Activated T-helper 9 cell treated with anti-CD3 and anti-CD28 coated beads, Interleukin-2, amount 50 U/mL, for 16 hours (primary cell): ENCODE measurements at regions not wholly inside any gene's neighbourhood (a gene's known extent, or its start where the extent isn't known, plus 50 kb on each side); places are given as distances from the start of the nearest gene placed in this dataset.
A peak's percentile ranks its signal among the peaks of the same experiment; 100 is the strongest.
"Not testable (repeated sequence)": the region's sequence is repeated elsewhere in the genome, so short reads cannot be mapped to it uniquely, and the experiment has no call there.

Experiments used
- DNase-seq: peaks from one replicate; pipeline ENCODE4 v3.0.0-alpha.2; 2020; ENCODE audit warnings: low read depth

DNA sequence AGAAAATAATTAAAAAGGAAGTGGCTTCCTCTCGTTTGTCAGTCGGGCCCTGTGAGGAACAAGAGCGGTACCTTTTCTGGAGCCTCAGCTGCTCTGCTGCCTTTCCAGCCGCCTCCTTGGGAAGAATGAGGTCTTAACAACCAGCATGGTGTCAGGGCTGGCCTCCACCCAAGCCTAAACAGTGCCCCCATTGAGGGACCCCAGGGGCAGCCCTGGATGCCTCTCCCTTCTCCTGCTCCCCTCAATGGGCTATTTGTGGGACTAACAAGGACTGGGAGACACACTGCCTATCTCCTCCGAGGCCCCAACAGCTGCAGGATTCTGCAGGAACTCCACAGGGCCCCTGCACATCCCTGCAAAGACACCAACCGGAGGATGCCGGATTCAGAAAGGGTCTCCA lies 155.4 kb upstream of the MAP3K1 start:
- DNase-seq = no peak

DNA sequence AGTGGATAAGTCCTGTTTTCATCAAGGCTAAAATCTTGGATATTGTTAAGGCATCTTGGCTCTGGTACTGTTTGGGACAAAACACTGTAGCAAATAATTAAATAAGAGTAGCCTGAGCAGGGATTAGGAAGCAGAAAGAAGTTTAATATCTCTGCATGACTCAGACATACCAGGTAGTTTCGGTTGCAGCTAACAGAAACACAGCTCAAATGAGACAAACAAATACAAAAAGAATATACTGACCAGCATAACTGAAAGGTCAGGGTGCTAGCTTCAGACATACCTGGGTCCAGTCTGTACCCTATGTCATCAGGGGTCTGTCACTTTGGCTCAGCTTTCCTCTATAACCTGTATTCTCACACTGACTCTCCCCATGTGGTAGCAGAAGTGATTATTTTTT lies 156.4 kb upstream of the MAP3K1 start:
- DNase-seq = no peak

DNA sequence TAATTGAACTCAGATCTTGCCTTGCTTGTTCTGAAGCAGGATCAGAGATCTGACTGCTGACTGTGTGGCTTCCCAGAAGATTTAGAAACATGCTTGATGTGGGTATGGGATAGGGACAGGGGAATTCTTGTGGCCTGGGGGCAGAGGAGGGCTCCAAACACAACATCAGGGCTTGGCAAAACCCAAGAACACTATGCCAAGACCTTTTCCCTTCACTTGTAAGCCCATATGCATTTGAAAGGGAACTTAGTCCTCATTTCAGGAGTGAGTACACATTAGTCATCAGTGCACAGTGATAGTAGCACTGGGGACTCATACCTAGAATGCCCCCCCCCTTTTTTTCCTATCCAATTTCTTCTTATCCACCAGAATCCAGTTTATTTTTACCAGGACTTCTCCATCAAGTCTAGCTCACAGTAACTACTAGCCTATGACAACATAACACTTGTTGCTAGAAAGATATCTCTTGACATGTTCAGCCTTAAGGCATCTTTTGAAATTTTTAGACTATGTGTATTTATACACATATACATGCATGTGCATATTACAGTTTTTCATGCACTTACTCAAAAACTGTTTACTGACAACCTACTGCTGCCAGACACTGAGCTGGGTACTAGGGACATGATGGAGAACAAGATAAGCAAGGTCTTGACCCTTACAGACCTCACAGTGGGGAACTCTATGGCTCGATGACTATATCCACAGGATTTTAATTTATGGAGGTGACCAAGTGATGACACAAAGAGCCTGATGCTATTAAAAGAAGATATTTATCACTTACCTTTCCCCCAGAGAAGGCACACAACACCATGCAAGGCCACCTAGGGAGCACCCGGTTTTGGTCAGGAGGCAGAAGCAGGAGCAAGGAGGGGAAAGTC lies 158.3 kb upstream of the MAP3K1 start:
- no peak for DNase-seq

DNA sequence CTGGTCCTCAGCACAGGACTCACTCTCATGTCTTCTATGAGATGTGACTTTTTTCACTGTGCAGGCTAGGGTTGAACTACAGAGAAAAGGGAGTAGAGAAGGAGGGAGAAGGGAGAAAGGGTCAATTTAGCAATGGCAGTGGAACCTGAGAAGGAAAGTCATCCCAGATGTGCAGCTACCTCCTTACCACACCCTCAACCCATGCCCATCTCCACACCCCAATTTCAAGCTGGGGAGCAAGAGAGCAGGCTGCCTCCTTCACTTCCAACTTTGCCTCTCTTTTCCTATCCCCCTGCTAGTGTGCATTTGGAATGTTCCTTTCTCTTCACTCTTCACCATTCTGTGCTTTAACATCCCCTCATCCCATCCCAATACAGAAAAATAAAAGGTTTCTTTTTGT lies 163.5 kb upstream of the MAP3K1 start:
- DNase-seq = no peak

DNA sequence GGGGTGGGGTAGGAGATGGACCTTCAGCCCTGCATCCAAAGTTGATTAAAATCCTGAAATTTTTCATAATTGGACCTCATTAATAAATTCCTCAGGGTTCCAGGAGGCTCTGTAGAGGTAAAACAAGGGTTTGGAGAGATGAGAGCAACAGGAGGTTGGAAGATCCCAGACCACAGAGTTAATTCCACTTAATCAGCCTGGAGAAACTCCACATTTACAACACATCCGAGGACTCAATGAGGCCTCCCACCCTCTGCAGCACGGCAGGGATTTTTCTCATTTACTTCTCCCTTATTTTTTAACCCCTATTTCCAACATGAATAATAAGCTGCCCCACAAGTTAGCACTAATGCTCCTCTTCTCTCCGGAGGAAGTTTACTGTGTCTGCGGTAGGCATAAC lies 165.0 kb upstream of the MAP3K1 start:
- no peak for DNase-seq

DNA sequence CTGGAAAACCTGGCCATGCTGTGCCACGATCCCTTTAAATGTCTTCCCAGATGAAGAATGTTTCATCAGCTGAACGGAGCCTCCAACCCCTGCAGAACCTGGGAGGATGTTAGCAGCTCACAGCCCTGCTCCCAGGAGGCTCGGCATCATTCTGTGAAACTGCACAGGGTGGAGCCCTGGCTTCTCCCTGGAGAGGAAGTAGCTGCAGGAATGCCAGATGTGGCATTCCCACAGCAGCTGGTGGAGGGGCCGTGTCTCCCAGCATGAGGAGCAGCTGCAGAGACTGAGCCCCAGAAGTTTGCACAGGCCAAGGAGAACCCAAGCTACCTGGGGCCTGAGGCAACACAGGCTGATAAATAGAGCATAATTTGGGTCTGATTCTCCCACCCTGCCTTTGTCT lies 165.8 kb upstream of the MAP3K1 start:
- no peak for DNase-seq

DNA sequence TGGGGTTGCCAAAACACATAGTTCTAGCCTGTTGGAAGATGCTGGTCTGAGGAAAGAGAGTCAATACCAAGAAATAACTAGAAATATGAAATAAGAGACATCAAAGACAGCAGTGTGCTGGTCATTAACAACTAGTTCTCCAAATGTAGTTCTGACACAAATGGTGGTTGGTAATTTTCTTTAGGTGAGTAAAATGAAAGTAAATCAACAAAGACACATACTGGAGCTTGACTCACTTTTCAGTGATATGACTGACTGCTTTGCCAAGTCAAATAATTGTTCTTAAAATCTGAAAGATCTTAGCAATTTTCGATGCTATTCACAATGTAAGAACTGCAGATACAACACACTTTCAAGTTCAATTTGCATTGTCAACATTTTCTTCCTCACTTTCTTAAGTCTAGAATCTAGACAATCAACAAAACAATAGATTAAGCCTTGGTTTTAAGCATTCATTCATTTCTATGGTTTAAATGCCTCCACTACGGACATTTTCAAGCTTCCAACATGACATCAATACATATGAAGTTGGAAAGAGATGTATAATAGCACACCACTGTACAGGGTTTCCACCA lies 166.8 kb upstream of the MAP3K1 start:
- DNase-seq = no peak

DNA sequence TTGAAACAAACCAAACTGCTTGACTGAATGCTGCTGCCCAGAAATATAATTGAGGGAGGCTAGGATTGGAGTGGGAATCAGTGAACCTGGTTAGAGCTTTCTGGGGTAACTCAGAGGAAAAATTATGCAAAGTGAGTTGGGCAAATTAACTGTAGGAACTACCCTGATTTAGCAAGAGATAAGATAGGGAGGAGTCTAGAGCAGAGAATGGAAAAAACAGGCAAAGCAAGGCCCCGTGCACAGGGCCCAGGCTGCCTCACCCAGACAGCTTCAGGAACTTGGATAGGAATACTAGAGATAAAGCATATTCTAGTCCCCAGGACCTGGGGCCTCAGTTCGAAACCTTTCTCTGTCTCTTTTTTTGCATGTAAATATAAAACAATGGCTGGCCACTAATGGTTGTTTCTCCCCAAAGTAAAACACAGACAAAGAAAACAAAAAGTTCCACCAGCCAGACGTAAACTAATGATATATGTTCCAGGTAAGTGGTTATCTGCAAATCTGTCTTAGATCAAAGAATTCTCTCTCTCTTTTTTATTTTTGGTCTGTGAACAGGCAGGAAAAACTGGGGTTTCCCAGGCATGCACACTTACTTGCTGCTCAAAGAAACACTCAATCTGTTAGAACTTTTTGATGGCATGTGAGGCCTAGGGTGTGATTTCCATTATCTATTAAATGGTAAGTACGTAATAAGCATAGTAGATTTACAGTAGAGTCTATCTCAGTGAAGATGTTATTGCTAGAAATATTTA lies 168.1 kb upstream of the MAP3K1 start:
- no peak for DNase-seq

DNA sequence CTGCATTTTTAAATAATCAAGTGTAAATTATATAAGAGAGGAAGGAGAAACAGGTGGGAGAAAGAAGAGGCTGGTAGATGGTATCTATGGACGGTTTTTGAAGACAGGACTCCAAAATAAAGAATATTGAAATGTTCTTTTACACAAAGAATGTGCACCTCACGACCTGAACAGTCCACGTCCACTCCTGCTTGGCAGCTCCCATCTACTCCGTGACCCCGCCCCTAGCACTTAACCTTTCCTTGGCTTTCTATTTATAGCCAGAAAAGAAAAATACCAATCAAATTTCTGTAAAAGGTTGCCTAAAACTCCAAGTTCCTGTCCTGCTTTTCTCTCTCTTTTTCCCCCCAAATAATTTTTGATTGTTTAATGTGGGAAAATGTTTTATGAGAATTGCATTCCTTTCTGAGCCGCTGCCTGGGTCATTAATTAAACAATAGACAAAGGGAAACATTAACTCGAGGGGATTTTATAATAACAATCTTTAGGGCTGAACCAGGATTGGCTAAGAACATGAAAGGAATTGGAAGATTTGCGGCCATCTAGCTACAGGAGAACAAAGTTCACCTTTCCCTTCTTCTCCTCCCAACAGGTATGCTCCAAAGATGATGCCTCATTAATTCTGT lies 173.6 kb upstream of the MAP3K1 start:
- no peak for DNase-seq

DNA sequence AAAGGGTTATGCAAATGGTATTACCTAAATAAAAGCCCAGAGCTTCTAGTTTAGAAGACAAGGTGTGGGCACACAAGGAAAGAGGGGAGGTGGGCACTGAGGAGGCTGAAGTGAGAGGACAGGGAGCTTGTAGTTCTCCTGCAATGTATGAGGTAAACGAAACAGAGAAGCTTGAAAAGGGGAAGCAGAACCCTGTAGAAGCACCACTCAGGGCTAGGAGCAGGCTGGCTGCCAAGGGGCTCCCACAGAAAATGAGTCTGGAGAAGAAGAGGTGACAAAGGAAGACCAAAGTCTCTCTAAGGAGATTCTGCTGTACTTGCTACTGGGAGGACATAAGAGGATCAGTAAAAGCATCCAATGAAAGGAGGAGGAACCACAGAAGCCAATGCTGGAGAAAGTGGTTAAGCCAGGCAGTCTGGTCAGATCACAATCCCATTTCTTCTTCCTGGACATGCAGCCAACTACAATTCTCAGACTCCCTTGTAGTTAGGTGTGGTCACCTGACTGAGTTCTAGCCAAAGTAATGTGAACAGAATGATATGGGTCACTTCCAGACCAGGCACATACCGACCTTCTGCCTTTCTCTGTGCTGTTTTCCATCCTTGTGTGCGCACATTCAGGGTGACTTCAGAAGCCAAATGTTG lies 174.5 kb upstream of the MAP3K1 start:
- DNase-seq = no peak

DNA sequence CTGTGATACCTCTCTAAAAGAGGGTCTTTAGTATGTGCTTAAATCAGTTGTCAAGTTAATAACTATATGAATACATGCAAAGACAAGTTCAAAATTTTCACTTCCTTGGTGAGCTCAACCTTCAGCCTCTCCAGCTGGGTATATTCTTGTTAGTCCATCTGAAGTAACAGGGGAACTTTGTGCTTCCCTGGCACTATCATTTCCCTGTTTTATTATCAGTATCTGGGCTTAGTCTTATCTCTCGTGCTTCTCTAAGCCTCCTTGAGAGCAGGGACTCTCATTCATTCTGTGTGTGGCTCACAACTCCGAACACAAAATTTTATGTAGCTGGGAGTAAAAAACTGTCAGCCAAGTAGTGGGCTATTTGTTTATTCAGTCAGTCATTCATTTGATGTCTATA lies 175.9 kb upstream of the MAP3K1 start:
- no peak for DNase-seq

DNA sequence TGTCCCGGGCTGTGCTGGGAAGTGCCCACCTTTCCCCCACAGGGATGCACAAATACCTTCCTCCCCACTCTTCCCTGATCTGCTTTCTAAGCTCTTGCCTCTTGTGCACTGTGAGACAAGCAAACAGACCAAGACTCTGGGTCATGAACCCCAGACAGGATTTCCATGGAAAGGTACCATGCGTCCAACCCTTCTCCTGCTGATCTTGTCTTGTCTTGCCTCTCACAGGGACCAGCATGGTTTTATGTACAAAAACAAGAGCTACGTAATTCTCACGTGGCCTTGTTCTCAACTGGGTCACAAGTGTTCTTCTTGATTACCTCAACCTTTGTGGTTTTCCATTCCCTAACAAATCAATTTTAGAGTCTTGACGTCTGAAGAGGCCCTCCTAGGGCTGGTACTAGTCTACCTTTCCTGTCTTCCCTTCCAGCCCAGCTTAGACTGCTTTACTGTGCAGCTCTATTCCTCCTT lies 176.5 kb upstream of the MAP3K1 start:
- peak; percentile 1 for DNase-seq

DNA sequence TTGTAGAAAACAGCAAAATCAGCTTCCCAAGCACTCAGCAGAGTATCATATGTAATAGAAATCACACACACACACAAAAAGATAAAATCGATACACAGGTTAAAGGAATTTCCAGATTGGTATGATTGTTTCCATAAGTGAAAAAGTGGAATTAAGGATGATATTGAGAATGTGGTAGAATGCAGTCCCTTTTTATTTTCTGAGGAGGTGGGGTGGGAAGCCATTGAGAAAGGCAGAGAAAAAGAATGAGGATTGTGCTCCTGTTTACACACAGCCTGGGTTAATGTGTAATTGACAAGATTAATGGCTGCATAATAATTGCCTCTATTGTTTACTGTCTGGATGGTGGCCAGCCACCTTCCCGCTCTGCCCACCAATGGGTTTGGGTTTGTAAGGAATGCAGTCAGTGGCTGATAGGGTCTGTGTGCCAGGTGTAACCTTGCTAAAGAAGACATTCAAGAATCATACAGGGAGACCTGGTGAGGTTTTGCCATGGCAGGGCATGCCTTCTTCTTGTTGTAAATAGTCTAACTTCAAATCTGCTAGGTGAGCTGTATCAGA lies 177.2 kb upstream of the MAP3K1 start:
- DNase-seq = no peak

DNA sequence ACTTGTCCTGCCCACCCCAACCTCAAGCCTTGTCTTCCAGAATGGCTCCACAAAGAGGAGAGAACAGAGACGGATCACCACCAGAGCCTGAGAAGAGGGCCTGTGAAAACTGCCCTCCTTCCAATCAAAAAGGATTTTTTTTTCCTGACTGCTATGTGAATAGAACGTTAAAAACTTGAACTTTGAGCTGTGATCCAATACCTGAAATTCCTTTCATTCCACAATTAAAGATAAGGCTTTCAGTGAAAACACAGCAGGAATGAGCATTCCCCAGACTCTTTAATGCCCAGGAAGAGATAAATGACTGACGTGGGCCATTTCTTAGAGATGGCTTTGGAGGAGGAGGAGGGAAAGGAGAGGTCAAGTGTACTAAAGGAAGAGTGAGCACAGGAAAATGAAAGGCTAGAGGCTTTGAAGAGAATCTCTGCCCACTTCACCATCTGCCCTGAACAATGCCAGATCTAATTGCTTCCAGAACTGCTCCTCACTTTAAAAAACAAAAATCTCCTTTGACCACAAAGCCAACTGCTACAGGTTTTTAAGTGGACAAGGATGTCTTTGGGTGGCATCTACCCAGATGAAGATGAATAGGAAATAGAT lies 177.9 kb upstream of the MAP3K1 start:
- no peak for DNase-seq

DNA sequence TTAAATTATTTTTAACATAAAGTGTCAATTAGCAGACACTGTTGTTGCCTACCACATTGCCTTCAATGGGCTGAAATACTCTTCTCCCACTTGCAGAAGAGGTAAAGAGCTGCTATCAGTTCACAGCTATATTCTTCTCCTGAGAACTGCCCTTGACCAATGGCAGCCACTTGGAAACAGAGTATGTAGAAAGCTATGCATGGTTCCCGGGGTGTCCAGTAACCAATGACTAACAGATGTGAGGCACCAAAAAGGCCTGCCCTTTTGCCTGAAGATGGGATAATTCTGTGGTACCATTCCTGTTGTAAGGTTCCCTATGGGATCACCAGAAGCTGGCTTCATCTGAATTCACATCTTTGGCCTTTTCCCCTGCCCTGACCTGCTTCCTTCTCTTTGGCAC lies 181.4 kb upstream of the MAP3K1 start:
- no peak for DNase-seq

DNA sequence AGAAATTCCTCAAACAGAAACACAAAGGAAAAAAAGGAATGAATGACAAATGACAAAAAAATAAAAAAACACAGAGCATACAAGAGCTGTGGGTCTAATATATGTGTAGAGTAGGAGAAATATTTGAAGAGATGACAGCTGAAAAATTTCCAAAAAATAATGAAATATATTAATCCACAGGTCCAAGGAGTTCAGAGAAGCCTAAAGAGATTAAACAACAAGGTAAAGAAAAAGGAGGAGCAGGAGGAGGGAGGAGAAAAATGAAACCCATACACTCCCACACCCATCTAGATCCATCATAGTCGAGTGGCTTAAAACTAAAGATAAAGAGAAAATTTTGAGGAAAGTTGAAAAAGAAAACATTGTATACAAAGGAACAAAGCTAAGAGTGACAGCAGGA lies 182.4 kb upstream of the MAP3K1 start:
- no peak for DNase-seq

DNA sequence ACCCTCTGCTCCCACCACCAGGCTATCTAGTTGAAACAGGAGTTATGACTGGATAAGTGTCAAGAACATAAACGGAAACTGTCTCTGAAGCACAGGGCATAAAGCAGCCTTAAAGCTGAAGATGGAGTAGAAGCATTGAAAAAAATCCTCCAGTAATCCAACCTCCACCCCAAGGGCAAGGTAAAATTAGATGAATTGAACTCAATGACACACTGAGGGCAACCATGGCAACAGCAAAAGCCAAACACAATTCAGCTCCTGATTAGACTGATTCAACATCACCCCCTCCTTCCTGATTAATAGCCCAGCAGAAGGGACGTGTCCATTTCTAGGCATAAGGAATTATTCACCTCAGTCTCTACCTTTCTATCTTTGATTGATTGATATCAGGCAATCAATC lies 183.2 kb upstream of the MAP3K1 start:
- no peak for DNase-seq

DNA sequence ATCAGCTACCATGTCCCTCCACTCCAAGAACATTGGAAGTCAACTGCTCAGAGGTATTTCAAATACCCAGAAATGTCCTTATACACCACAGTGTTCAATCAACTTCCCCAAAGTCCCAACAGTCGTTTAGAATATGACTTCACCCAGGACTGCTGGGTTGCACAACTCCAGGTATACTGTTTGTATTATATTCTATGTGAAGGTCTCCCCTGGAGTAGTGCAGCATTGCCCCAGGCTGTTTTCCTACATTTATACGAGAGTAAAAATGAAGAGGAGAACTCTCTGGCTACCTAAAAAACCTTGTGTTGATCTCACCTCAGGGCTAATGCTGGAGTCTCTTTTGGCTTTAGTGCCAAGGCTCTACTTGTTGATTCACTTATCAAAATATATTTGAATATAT lies 183.6 kb upstream of the MAP3K1 start:
- DNase-seq = no peak

DNA sequence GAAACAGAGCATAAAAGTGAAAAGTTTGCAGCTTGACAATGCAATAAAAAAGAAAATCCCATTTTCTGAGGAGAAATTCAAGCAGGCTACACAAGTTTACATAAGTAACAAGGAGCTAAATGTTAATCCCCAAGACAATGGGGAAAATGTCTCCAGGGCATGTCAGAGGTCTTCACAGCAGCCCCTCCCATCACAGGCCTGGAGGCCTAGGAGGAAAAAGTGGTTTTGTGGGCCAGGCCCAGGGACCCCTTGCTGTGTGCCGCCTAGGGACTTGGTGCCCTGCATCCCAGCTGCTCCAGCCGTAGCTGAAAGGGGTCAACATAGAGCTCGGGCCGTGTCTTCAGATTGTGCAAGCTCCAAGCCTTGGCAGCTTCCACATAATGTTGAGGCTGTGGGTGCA lies 186.7 kb upstream of the MAP3K1 start:
- DNase-seq = not testable (repeated sequence)

DNA sequence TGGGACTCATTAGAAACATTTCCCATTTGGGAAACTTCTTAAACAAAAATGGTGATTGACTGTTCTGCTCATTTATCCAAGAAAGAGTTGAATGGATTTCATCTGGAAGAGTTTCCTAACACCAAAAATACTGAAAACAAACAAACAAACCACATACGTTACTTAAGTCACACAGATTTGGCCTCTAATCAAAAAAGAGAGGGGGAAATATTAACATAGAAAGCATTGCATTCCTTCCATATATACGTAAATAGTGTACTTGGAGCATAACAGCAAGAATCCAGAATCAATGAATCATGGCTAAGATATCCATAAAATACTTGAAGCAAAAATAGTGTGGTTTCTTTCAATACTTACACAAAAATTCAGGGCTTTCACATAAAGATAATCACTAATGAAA lies 189.8 kb upstream of the MAP3K1 start:
- DNase-seq = no peak

DNA sequence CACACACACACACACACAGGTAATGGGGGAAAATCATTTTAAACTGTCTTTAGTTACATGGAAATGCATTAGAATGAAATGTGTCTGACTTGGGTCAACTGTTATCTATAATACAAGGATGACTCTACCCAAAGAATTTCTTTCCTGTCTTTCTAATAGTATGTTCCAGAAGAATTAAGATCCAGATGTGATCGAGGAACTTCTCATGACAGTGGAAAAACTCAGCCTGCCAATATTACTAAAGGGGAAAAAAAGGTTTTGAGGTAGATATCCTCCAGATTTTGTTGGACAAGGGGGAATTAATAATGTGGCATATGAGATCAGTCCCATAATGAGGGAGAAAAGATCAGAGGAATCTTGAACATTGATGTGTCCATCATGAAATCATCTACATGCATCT lies 190.6 kb upstream of the MAP3K1 start:
- DNase-seq = no peak
